Osteocyte (in vitro differentiated cells): ENCODE measurements at regions not wholly inside any gene's neighbourhood (a gene's known extent, or its start where the extent isn't known, plus 50 kb on each side); places are given as distances from the start of the nearest gene placed in this dataset.
A peak's percentile ranks its signal among the peaks of the same experiment; 100 is the strongest.

Source experiments
- DNase-seq: peaks from one replicate; pipeline ENCODE4 v3.0.0; 2021; ENCODE audit warnings: mixed read lengths; ENCODE audit not compliant: unreplicated experiment; ENCODE audit errors: extremely low spot score
- H3K27ac Mint-ChIP-seq: one replicate; pipeline ENCODE4 v1.8.0; 2021; ENCODE audit warnings: mild to moderate bottlenecking, mixed read lengths; ENCODE audit not compliant: unreplicated experiment
- H3K27me3 Mint-ChIP-seq: one replicate; pipeline ENCODE4 v1.8.0; 2021; ENCODE audit warnings: mixed read lengths; ENCODE audit not compliant: unreplicated experiment
- H3K36me3 Mint-ChIP-seq: one replicate; pipeline ENCODE4 v1.8.0; 2021; ENCODE audit warnings: mixed read lengths; ENCODE audit not compliant: unreplicated experiment
- H3K4me1 Mint-ChIP-seq: one replicate; pipeline ENCODE4 v1.8.0; 2021; ENCODE audit warnings: mixed read lengths; ENCODE audit not compliant: unreplicated experiment
- H3K4me3 Mint-ChIP-seq: one replicate; pipeline ENCODE4 v1.8.0; 2021; ENCODE audit warnings: mild to moderate bottlenecking, moderate library complexity, mixed read lengths; ENCODE audit not compliant: unreplicated experiment
- H3K9me3 Mint-ChIP-seq: one replicate; pipeline ENCODE4 v1.8.0; 2021; ENCODE audit warnings: mixed read lengths; ENCODE audit not compliant: unreplicated experiment
- CTCF ChIP-seq: fragments of 200-600 bp; sonication (generic); IDR thresholded peaks from 2 replicates; pipeline ENCODE4 v1.5.0; 2021; ENCODE audit warnings: antibody characterized with exemption, mild to moderate bottlenecking, moderate library complexity

GRCh38 chrX:115949900-115950822, 220.4 kb upstream of the AGTR2 start:
- Mint-ChIP-seq H3K4me3 (no peak overlapping the region), H3K27ac (no peak overlapping the region), H3K36me3 (peaks cover 5% of the 10 kb centered on the region), H3K27me3 (no peaks in the 10 kb centered on the region), H3K4me1 (no peaks in the 10 kb centered on the region), H3K9me3 (peaks cover 11% of the 10 kb centered on the region)
- DNase-seq, result peak; percentile 78
- TF ChIP-seq CTCF, result no peak

- DNase-seq, result no peak
- TF ChIP-seq CTCF, result no peak
- H3K27me3 Mint-ChIP-seq, result no peaks in the 10 kb centered on the region
- H3K27ac Mint-ChIP-seq, result no peak overlapping the region
- no peaks in the 10 kb centered on the region for H3K4me1 Mint-ChIP-seq
- H3K4me3 Mint-ChIP-seq, result no peak overlapping the region
- peaks cover 6% of the 10 kb centered on the region for H3K9me3 Mint-ChIP-seq
- peaks cover 3% of the 10 kb centered on the region for H3K36me3 Mint-ChIP-seq
Measured at GRCh38 chrX:115952417-115953092, 218.0 kb upstream of the AGTR2 start.

GRCh38 chrX:115957862-115958490, 212.6 kb upstream of the AGTR2 start:
- TF ChIP-seq CTCF, result no peak
- Mint-ChIP-seq H3K9me3 (peaks cover 9% of the 10 kb centered on the region), H3K27me3 (no peaks in the 10 kb centered on the region), H3K4me3 (no peak overlapping the region), H3K4me1 (no peaks in the 10 kb centered on the region), H3K36me3 (no peaks in the 10 kb centered on the region), H3K27ac (no peak overlapping the region)
- no peak for DNase-seq

- no peaks in the 10 kb centered on the region for H3K36me3 Mint-ChIP-seq
- TF ChIP-seq CTCF, result no peak
- H3K9me3 Mint-ChIP-seq, result peaks cover 9% of the 10 kb centered on the region
- no peak for DNase-seq
- H3K4me1 Mint-ChIP-seq, result no peaks in the 10 kb centered on the region
- no peaks in the 10 kb centered on the region for H3K27me3 Mint-ChIP-seq
- no peak overlapping the region for H3K4me3 Mint-ChIP-seq
- no peak overlapping the region for H3K27ac Mint-ChIP-seq
Measured at GRCh38 chrX:115958687-115959359, 211.7 kb upstream of the AGTR2 start.
